Sigmoid colon (tissue), 6 donors: ENCODE measurements at regions not wholly inside any gene's neighbourhood (a gene's known extent, or its start where the extent isn't known, plus 50 kb on each side); places are given as distances from the start of the nearest gene placed in this dataset.
"Not testable (repeated sequence)": the region's sequence is repeated elsewhere in the genome, so short reads cannot be mapped to it uniquely, and the experiment has no call there.

Experiments used
- DNase-seq: peaks from one replicate; pipeline ENCODE4 v3.0.0-alpha.2; 2019
- H3K27ac ChIP-seq, 4 donors: fragments of 200-600 bp; sonication (generic); one replicate each; pipeline ENCODE4 v1.5.1; 2016 to 2019; ENCODE audit warnings: mild to moderate bottlenecking in 1 of 4
- H3K27me3 ChIP-seq, 3 donors: fragments of 200-600 bp; sonication (generic); one replicate each; pipeline ENCODE4 v1.5.1; 2019; ENCODE audit warnings: mild to moderate bottlenecking in 1 of 3
- H3K36me3 ChIP-seq, 4 donors: fragments of 200-600 bp; sonication (generic); one replicate each; pipeline ENCODE4 v1.5.1; 2016 to 2019
- H3K4me1 ChIP-seq, 4 donors: fragments of 200-600 bp; sonication (generic); one replicate each; pipeline ENCODE4 v1.5.1; 2017 to 2019
- H3K4me3 ChIP-seq, 4 donors: fragments of 200-600 bp; sonication (generic); one replicate each; pipeline ENCODE4 v1.5.1; 2017 to 2019; ENCODE audit warnings: mild to moderate bottlenecking in 2 of 4, moderate library complexity in 1 of 4
- H3K9me3 ChIP-seq, 4 donors: fragments of 200-600 bp in 3 of 4; sonication (generic) in 3 of 4; one replicate each; pipeline versions ENCODE4 v1.5.1 to v1.6.1; 2013 to 2019
- EP300 ChIP-seq, 4 donors: sonication (generic); formaldehyde crosslinking; IDR thresholded peaks; one replicate each; pipeline ENCODE4 v1.6.1; 2017; ENCODE audit warnings: antibody characterized with exemption in 4 of 4
- POLR2A ChIP-seq, 2 donors: fragments of 450-650 bp; IDR thresholded peaks; one replicate each; pipeline ENCODE4 v1.6.1; 2016; ENCODE audit warnings: antibody characterized with exemption in 2 of 2, mild to moderate bottlenecking in 2 of 2, moderate library complexity in 2 of 2
- POLR2AphosphoS5 ChIP-seq, 4 donors: sonication (generic); formaldehyde crosslinking; IDR thresholded peaks; one replicate each; pipeline ENCODE4 v1.6.1; 2017; ENCODE audit warnings: antibody characterized with exemption in 4 of 4
- WGBS, 2 donors: extraction: QIAGEN DNeasy Blood & Tissue Kit; methylation state at CpG; one replicate each; pipeline ENCODE4 v1.1.7; 2013; 5-methylcytosine and 5-hydroxymethylcytosine counted together
- intact Hi-C: fragments of 100-400 bp; cut with DNase I; formaldehyde crosslinking; loops from one replicate; pipeline ENCODE4 v1.15.1; 2023
- TF ChIP-seq, protein P1 (sequence below), 4 experiments: fragments of 450-650 bp in 3 of 4; fragments of 200-600 bp in 1 of 4; IDR thresholded peaks; one replicate each; pipeline ENCODE4 v1.5.1; 2016 to 2019; ENCODE audit warnings: antibody characterized with exemption in 4 of 4, mild to moderate bottlenecking in 3 of 4, moderate library complexity in 2 of 4
- donor health status: healthy with polysubstance abuse.
- donor health status: healthy.

DNA sequence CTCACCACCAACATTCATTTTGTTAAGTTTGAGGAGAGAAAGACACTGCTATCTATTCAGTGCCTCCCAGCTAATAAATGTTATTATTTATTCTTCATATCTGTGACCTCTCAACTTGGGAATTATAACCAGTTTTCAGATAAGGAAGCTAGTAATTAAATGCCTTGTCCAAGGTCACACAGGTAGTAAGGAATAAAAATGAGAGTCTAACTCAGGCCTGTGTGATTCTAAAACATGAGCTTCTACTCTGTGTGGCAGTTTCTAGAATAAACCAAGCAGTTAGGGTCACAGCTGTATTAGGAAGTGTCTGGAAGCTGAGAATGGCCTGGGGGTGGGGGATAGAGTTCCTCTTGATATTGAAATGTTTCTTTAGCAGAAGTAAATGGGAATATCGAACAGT is 137.8 kb upstream of the LRATD1 start:
- Histone ChIP-seq H3K27ac (no peak overlapping the region), H3K36me3 (no peaks in the 10 kb centered on the region), H3K4me3 (no peak overlapping the region), H3K9me3 (no peaks in the 10 kb centered on the region), H3K27me3 (no peaks in the 10 kb centered on the region), H3K4me1 (peaks cover 0 to 5% (median 0%) of the 10 kb centered on the region in 4 donors)
- TF ChIP-seq POLR2A (IDR thresholded peaks at IDR 0.05), result no peak
- TF ChIP-seq, protein P1, sequence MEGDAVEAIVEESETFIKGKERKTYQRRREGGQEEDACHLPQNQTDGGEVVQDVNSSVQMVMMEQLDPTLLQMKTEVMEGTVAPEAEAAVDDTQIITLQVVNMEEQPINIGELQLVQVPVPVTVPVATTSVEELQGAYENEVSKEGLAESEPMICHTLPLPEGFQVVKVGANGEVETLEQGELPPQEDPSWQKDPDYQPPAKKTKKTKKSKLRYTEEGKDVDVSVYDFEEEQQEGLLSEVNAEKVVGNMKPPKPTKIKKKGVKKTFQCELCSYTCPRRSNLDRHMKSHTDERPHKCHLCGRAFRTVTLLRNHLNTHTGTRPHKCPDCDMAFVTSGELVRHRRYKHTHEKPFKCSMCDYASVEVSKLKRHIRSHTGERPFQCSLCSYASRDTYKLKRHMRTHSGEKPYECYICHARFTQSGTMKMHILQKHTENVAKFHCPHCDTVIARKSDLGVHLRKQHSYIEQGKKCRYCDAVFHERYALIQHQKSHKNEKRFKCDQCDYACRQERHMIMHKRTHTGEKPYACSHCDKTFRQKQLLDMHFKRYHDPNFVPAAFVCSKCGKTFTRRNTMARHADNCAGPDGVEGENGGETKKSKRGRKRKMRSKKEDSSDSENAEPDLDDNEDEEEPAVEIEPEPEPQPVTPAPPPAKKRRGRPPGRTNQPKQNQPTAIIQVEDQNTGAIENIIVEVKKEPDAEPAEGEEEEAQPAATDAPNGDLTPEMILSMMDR (IDR thresholded peaks at IDR 0.05), result no peak
- TF ChIP-seq POLR2AphosphoS5 (IDR thresholded peaks at IDR 0.05), result no peak
- TF ChIP-seq EP300 (IDR thresholded peaks at IDR 0.05), result no peak
- WGBS, 2 donors, result 55 to 69% methylated on average over 1 of the region's 1 CpG
- no peak for DNase-seq
- intact Hi-C loops, result no loop called here

DNA sequence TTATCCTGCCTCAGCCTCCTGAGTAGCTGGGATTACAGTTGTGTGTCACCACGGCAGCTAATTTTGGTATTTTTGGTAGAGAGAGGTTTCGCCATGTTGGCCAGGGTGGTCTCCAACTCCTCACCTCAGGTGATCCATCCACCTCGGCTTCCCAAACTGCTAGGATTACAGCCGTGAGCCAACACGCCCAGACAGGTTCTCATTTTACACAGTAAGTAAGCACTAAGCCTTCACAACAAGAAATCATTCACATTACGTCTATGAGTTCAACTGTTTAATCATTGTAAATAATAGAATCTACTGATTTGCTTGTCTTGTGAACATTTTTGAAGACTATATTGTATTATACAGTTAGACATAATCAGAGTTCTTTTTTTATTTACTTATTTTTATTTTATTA is 131.5 kb upstream of the LRATD1 start:
- 94 to 96% methylated on average over 6 of the region's 6 CpGs for WGBS, 2 donors
- no peak for DNase-seq
- no peaks in the 10 kb centered on the region for H3K4me1 ChIP-seq
- H3K27ac ChIP-seq, result no peak overlapping the region
- no peaks in the 10 kb centered on the region for H3K27me3 ChIP-seq
- intact Hi-C loops, result no loop called here
- TF ChIP-seq POLR2A (IDR thresholded peaks at IDR 0.05) (no peak), EP300 (IDR thresholded peaks at IDR 0.05) (no peak), POLR2AphosphoS5 (IDR thresholded peaks at IDR 0.05) (no peak)
- H3K36me3 ChIP-seq, result no peaks in the 10 kb centered on the region
- no peaks in the 10 kb centered on the region for H3K9me3 ChIP-seq
- H3K4me3 ChIP-seq, result no peak overlapping the region

DNA sequence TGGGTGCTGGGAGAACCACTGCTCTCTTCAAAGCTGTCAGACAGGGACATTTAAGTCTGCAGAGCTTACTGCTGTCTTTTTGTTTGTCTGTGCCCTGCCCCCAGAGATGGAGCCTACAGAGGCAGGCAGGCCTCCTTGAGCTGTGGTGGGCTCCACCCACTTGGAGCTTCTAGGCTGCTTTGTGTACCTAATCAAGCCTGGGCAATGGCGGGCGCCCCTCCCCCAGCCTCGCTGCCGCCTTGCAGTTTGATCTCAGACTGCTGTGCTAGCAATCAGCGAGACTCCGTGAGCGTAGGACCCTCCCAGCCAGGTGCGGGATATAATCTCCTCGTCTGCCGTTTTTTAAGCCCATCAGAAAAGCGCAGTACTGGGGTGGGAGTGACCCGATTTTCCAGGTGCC is 125.6 kb upstream of the LRATD1 start:
- DNase-seq, result not testable (repeated sequence)
- WGBS, 2 donors, result 96 to 97% methylated on average over 12 of the region's 12 CpGs

DNA sequence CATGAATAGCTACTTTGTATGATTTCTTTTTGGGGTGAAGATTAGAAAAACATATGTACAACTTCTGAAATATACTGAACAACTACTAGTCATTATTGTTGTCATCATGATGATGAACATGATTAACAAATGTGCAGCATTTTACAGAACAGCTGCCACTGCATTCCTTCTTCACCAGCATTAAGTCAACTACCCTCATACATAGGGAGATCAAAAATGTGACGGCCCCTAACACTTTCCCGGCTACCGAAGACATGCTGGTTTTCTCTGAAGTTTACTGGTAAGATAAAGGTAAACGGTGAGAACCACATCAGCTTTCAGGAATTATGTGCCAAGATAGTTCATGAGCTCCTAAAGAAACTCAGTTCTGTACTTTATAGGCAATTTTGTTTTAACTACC is 121.0 kb upstream of the LRATD1 start:
- no peak for DNase-seq
- Histone ChIP-seq H3K9me3 (no peaks in the 10 kb centered on the region), H3K36me3 (no peaks in the 10 kb centered on the region), H3K4me1 (no peaks in the 10 kb centered on the region), H3K4me3 (no peak overlapping the region), H3K27ac (no peak overlapping the region), H3K27me3 (no peaks in the 10 kb centered on the region)
- intact Hi-C loops, result no loop called here
- WGBS, 2 donors, result 80 to 91% methylated on average over 4 of the region's 4 CpGs
- TF ChIP-seq, protein P1 (IDR thresholded peaks at IDR 0.05), result no peak
- TF ChIP-seq POLR2A (IDR thresholded peaks at IDR 0.05), result no peak
- TF ChIP-seq POLR2AphosphoS5 (IDR thresholded peaks at IDR 0.05), result no peak
- TF ChIP-seq EP300 (IDR thresholded peaks at IDR 0.05), result no peak

More for the DNA sequence above, 125.6 kb upstream of the LRATD1 start:
- H3K27me3 ChIP-seq, H3K9me3 ChIP-seq, H3K27ac ChIP-seq, H3K4me3 ChIP-seq, H3K4me1 ChIP-seq, intact Hi-C loops, H3K36me3 ChIP-seq: not testable (repeated sequence)

DNA sequence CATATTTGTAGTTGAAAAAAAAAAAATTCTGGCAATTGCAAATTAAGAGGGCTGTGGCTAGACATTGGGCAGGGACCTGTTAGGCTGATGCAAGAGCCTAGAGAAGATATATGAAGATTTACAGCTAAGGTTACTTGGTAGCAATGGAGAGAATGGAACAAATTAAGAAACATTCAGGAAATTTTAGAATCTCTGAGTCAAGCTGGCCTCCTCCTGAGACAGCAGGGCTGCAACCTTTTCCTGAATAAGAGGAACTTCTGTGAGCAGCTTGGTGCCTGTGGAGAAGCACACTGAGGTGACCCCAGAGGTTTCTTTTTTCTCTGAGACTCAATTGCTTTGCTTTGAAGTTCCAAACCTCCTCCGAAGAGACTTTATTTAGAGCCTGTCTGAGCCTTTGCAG is 118.6 kb upstream of the LRATD1 start:
- H3K27me3 ChIP-seq, result no peaks in the 10 kb centered on the region
- TF ChIP-seq POLR2A (IDR thresholded peaks at IDR 0.05), result no peak
- no peak for TF ChIP-seq EP300 (IDR thresholded peaks at IDR 0.05)
- TF ChIP-seq, protein P1 (IDR thresholded peaks at IDR 0.05), result no peak
- no peak for TF ChIP-seq POLR2AphosphoS5 (IDR thresholded peaks at IDR 0.05)
- intact Hi-C loops, result no loop called here
- 41 to 84% methylated on average over 1 of the region's 1 CpG for WGBS, 2 donors
- no peaks in the 10 kb centered on the region for H3K9me3 ChIP-seq
- no peaks in the 10 kb centered on the region for H3K4me1 ChIP-seq
- no peaks in the 10 kb centered on the region for H3K36me3 ChIP-seq
- no peak overlapping the region for H3K27ac ChIP-seq
- no peak overlapping the region for H3K4me3 ChIP-seq
- no peak for DNase-seq

DNA sequence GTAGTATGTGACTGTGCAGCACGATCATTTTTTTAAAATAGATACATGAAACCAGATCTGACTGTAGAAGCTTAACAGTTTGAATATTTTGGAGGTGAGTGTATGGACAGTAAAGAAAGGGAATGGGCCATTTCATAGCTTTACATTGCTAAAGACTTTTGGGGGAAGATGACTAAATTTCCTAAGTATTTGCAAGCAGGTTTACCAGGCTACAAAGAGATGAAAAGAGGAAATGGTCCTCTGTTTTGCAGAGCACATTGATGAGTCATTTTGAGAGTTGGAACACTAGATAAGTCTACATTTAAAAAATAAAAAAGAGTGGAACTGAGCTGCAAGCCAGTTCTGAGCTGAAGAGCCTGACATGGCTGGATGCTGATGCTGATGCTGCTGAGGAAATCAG is 115.7 kb upstream of the LRATD1 start:
- intact Hi-C loops, result no loop called here
- Histone ChIP-seq H3K4me1 (no peaks in the 10 kb centered on the region), H3K4me3 (no peak overlapping the region), H3K27ac (no peak overlapping the region), H3K27me3 (no peaks in the 10 kb centered on the region), H3K9me3 (no peaks in the 10 kb centered on the region), H3K36me3 (no peaks in the 10 kb centered on the region)
- TF ChIP-seq, protein P1 (IDR thresholded peaks at IDR 0.05), result no peak
- TF ChIP-seq POLR2A (IDR thresholded peaks at IDR 0.05) (no peak), EP300 (IDR thresholded peaks at IDR 0.05) (no peak), POLR2AphosphoS5 (IDR thresholded peaks at IDR 0.05) (no peak)
- WGBS, 2 donors, result 92 to 95% methylated on average over 1 of the region's 1 CpG
- no peak for DNase-seq
